ENCODE measurements at regions not wholly inside any gene's neighbourhood (a gene's known extent, or its start where the extent isn't known, plus 50 kb on each side); places are given as distances from the start of the nearest gene placed in this dataset.
A peak's percentile ranks its signal among the peaks of the same experiment; 100 is the strongest.

GRCh38 chr11:134830312-134830711, 418.3 kb upstream of the B3GAT1 start:
- H3K4me1 ChIP-seq (replicated peaks in 1 of 2; ENCODE audit: control insufficient read depth in 2 of 2, insufficient read depth in 2 of 2, low read length in 2 of 2) = no peaks in the 10 kb centered on the region
- in situ Hi-C loops (cut with MboI) (no loop called here), intact Hi-C loops (cut with micrococcal nuclease) (no loop called here)
- no peak overlapping the region for H3K4me3 ChIP-seq
- H2AFZ ChIP-seq (ENCODE audit: low read depth, low read length) = no peak overlapping the region
- no peaks in the 10 kb centered on the region for H3K36me3 ChIP-seq (ENCODE audit: control insufficient read depth, insufficient read depth, low read length)
- no peak overlapping the region for H3K9ac ChIP-seq (ENCODE audit: insufficient read depth in 1 of 2, low read depth in 2 of 2, low read length in 2 of 2)
- H3K27me3 ChIP-seq (ENCODE audit: control insufficient read depth in 2 of 2, insufficient read depth in 2 of 2, low read length in 2 of 2) = no peaks in the 10 kb centered on the region
- no peaks in the 10 kb centered on the region for H3K79me2 ChIP-seq (ENCODE audit: control insufficient read depth, insufficient read depth, low read length)
- no peaks in the 10 kb centered on the region for H3K9me3 ChIP-seq (replicated peaks; ENCODE audit: control insufficient read depth, insufficient read depth, low read depth, low read length)
- no peak for FAIRE-seq
- no peaks in the 10 kb centered on the region for H4K20me1 ChIP-seq (replicated peaks; ENCODE audit: control insufficient read depth, insufficient read depth, low read length)
- H3K27ac ChIP-seq (ENCODE audit: extremely low read depth, low read depth, low read length) = no peak overlapping the region
- no peaks in the 10 kb centered on the region for H3K9me1 ChIP-seq (ENCODE audit: control insufficient read depth, insufficient read depth, low read length)
- TF ChIP-seq CXXC5 (CRISPR knock-in tag; IDR thresholded peaks at IDR 0.05) (no peak), HNRNPK (IDR thresholded peaks at IDR 0.05; ENCODE audit: low read depth, low read length, poor library complexity, severe bottlenecking) (peak; percentile 58), U2AF2 (optimal IDR thresholded peaks at IDR 0.05; ENCODE audit: low read depth, low read length) (no peak), BHLHE40 (IDR thresholded peaks at IDR 0.05; ENCODE audit: low read length) (no peak), FOXJ2 (tag; IDR thresholded peaks at IDR 0.05) (no peak), RREB1 (CRISPR knock-in tag; IDR thresholded peaks at IDR 0.05) (no peak)
- DNase-seq (ENCODE audit: extremely low read depth in 1 of 4, low spot score in 3 of 4) = no peak
- no peak for ATAC-seq
- BruUV-seq (replicated peaks) = no TSS peak
- CTCF ChIA-PET (ENCODE audit: low intra/inter-chr PET ratio) = no interaction called here
- POLR2A ChIA-PET = interaction anchor here (0.7 kb wide), 1 partner anchor 21 kb away, joined by 3 read pairs; no protein-coding TSS in a partner anchor
- H3K4me2 ChIP-seq (ENCODE audit: insufficient read depth, low read length) = no peak overlapping the region
